GM19324 (cell line): ENCODE measurements at regions not wholly inside any gene's neighbourhood (a gene's known extent, or its start where the extent isn't known, plus 50 kb on each side); places are given as distances from the start of the nearest gene placed in this dataset.
A peak's percentile ranks its signal among the peaks of the same experiment; 100 is the strongest.
"Not testable (repeated sequence)": the region's sequence is repeated elsewhere in the genome, so short reads cannot be mapped to it uniquely, and the experiment has no call there.

Source experiments
- ATAC-seq: cut with Tn5 transposase; IDR thresholded peaks from one replicate; pipeline ENCODE4 v1.9.1; 2021; ENCODE audit warnings: mild to moderate bottlenecking, moderate library complexity; ENCODE audit not compliant: unreplicated experiment, low FRiP score

- no peak for ATAC-seq
Measured at GRCh38 chr2:8374782-8375181, 307.1 kb upstream of the ID2 start.

GRCh38 chr2:8376603-8377410 is 305.0 kb upstream of the ID2 start:
- no peak for ATAC-seq

GRCh38 chr2:8378016-8378810 is 303.6 kb upstream of the ID2 start:
- ATAC-seq, result no peak

GRCh38 chr2:8379128-8379527 is 302.7 kb upstream of the ID2 start:
- no peak for ATAC-seq

GRCh38 chr2:8379549-8379948 is 302.3 kb upstream of the ID2 start:
- ATAC-seq, result no peak

GRCh38 chr2:8380026-8380425 is 301.8 kb upstream of the ID2 start:
- peak; percentile 3 for ATAC-seq

GRCh38 chr2:8380566-8380965 is 301.3 kb upstream of the ID2 start:
- peak; percentile 63 for ATAC-seq

GRCh38 chr2:8382485-8382884 is 299.4 kb upstream of the ID2 start:
- no peak for ATAC-seq

- not testable (repeated sequence) for ATAC-seq
Measured at GRCh38 chr2:8386748-8387147, 295.1 kb upstream of the ID2 start.

- ATAC-seq, result no peak
Measured at GRCh38 chr2:8388781-8389180, 293.1 kb upstream of the ID2 start.

- no peak for ATAC-seq
Measured at GRCh38 chr2:8389431-8390108, 292.3 kb upstream of the ID2 start.

- no peak for ATAC-seq
Measured at GRCh38 chr2:8391126-8391525, 290.7 kb upstream of the ID2 start.

- no peak for ATAC-seq
Measured at GRCh38 chr2:8391584-8391983, 290.3 kb upstream of the ID2 start.

GRCh38 chr2:8392098-8392866 is 289.6 kb upstream of the ID2 start:
- no peak for ATAC-seq

- no peak for ATAC-seq
Measured at GRCh38 chr2:8393506-8393905, 288.4 kb upstream of the ID2 start.

GRCh38 chr2:8394131-8394530 is 287.7 kb upstream of the ID2 start:
- no peak for ATAC-seq

GRCh38 chr2:8394569-8395359 is 287.1 kb upstream of the ID2 start:
- no peak for ATAC-seq

- no peak for ATAC-seq
Measured at GRCh38 chr2:8395718-8396117, 286.1 kb upstream of the ID2 start.

- ATAC-seq, result no peak
Measured at GRCh38 chr2:8398040-8398668, 283.7 kb upstream of the ID2 start.
